Stimulated activated effector memory CD8-positive, alpha-beta T cell treated with anti-CD3 and anti-CD28 coated beads, Interleukin-12 subunit alpha, Interleukin-12 subunit beta, amount 100 ng/mL, for 72 hours (primary cell): ENCODE measurements at regions not wholly inside any gene's neighbourhood (a gene's known extent, or its start where the extent isn't known, plus 50 kb on each side); places are given as distances from the start of the nearest gene placed in this dataset.
"Not testable (repeated sequence)": the region's sequence is repeated elsewhere in the genome, so short reads cannot be mapped to it uniquely, and the experiment has no call there.

Experiments used
- ATAC-seq: fragments of 150-1000 bp; cut with Tn5 transposase; 2 replicates; pipeline ENCODE4 v1.10.0; 2021
- DNase-seq, 2 donors: peaks; one replicate each; pipeline ENCODE4 v3.0.0; 2021 to 2022; ENCODE audit warnings: low spot score in 2 of 2
- H3K27ac Mint-ChIP-seq: one replicate; pipeline ENCODE4 v1.8.0; 2022; ENCODE audit warnings: mild to moderate bottlenecking, mixed read lengths
- H3K36me3 Mint-ChIP-seq: one replicate; pipeline ENCODE4 v1.8.0; 2022; ENCODE audit warnings: mild to moderate bottlenecking, mixed read lengths
- H3K4me1 Mint-ChIP-seq: one replicate; pipeline ENCODE4 v1.8.0; 2022; ENCODE audit warnings: mixed read lengths
- H3K4me3 Mint-ChIP-seq: one replicate; pipeline ENCODE4 v1.8.0; 2022; ENCODE audit warnings: mild to moderate bottlenecking, mixed read lengths
- H3K9me3 Mint-ChIP-seq: one replicate; pipeline ENCODE4 v1.8.0; 2022; ENCODE audit warnings: mixed read lengths

- ATAC-seq (no peak), DNase-seq (no peak)
- Mint-ChIP-seq H3K27ac (no peak overlapping the region), H3K4me3 (no peak overlapping the region), H3K9me3 (peaks cover 6% of the 10 kb centered on the region), H3K4me1 (no peaks in the 10 kb centered on the region), H3K36me3 (no peaks in the 10 kb centered on the region)
These were observed 538.9 kb upstream of the API5 start for GRCh38 chr11:42772886-42773285.

GRCh38 chr11:42773729-42774128 lies 538.1 kb upstream of the API5 start:
- DNase-seq (no peak), ATAC-seq (no peak)
- no peak overlapping the region for H3K27ac Mint-ChIP-seq
- H3K9me3 Mint-ChIP-seq = peaks cover 3% of the 10 kb centered on the region
- H3K4me3 Mint-ChIP-seq = no peak overlapping the region
- no peaks in the 10 kb centered on the region for H3K4me1 Mint-ChIP-seq
- no peaks in the 10 kb centered on the region for H3K36me3 Mint-ChIP-seq

- H3K9me3 Mint-ChIP-seq = peaks cover 3% of the 10 kb centered on the region
- H3K27ac Mint-ChIP-seq = no peak overlapping the region
- no peaks in the 10 kb centered on the region for H3K4me1 Mint-ChIP-seq
- no peak overlapping the region for H3K4me3 Mint-ChIP-seq
- no peaks in the 10 kb centered on the region for H3K36me3 Mint-ChIP-seq
- no peak for DNase-seq
- no peak for ATAC-seq
These were observed 537.2 kb upstream of the API5 start for GRCh38 chr11:42774567-42774966.

DNA sequence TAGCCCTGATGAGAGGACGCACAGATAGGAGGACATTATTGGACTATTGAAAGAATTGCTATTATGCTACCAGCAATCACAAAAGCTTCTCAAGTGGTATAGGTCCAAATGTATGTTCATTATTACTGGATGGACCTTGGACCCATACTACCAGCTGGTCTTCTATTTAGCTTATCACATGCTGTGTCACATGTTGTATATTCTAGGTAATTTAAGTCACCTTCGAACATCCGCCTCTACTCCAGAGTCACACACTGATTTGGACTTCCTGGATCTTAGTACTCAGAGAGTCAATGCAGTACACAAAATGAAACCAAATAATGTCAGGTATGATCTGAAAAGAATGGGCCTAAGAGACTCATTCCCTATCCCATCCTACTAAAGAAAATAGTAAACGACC lies 534.0 kb upstream of the API5 start:
- no peak overlapping the region for H3K4me3 Mint-ChIP-seq
- no peaks in the 10 kb centered on the region for H3K4me1 Mint-ChIP-seq
- ATAC-seq (no peak), DNase-seq (no peak)
- no peaks in the 10 kb centered on the region for H3K36me3 Mint-ChIP-seq
- no peak overlapping the region for H3K27ac Mint-ChIP-seq
- H3K9me3 Mint-ChIP-seq = peaks cover 9% of the 10 kb centered on the region

- H3K4me3 Mint-ChIP-seq = no peak overlapping the region
- DNase-seq = no peak
- H3K36me3 Mint-ChIP-seq = no peaks in the 10 kb centered on the region
- H3K27ac Mint-ChIP-seq = no peak overlapping the region
- ATAC-seq = no peak
- H3K9me3 Mint-ChIP-seq = peaks cover 8% of the 10 kb centered on the region
- H3K4me1 Mint-ChIP-seq = no peaks in the 10 kb centered on the region
These were observed 533.6 kb upstream of the API5 start for GRCh38 chr11:42778193-42778592.

GRCh38 chr11:42779555-42779954 lies 532.2 kb upstream of the API5 start:
- no peaks in the 10 kb centered on the region for H3K36me3 Mint-ChIP-seq
- DNase-seq (no peak), ATAC-seq (no peak)
- no peak overlapping the region for H3K4me3 Mint-ChIP-seq
- peaks cover 6% of the 10 kb centered on the region for H3K9me3 Mint-ChIP-seq
- no peak overlapping the region for H3K27ac Mint-ChIP-seq
- H3K4me1 Mint-ChIP-seq = no peaks in the 10 kb centered on the region

DNA sequence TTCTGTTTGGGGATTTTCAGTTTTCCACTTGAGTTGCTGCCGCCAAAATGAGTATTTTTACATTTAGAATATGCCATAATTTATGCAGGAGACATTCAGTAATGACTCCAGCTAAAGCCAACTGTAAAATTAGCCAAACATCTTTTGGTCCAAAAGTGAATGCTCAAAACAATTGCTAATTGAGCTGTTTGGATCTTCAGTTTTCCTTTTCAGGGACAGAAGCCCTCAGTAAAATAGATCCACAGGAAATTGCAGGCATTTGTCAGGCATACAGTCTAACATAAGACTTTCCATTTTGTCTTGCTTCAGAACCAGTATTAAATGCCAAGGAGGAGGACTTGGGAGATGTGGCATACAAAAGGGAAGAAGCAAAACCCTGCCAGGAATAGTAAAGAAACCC lies 524.8 kb upstream of the API5 start:
- H3K27ac Mint-ChIP-seq = no peak overlapping the region
- ATAC-seq = no peak
- H3K9me3 Mint-ChIP-seq = no peaks in the 10 kb centered on the region
- no peaks in the 10 kb centered on the region for H3K36me3 Mint-ChIP-seq
- DNase-seq = no peak
- H3K4me3 Mint-ChIP-seq = no peak overlapping the region
- no peaks in the 10 kb centered on the region for H3K4me1 Mint-ChIP-seq

DNA sequence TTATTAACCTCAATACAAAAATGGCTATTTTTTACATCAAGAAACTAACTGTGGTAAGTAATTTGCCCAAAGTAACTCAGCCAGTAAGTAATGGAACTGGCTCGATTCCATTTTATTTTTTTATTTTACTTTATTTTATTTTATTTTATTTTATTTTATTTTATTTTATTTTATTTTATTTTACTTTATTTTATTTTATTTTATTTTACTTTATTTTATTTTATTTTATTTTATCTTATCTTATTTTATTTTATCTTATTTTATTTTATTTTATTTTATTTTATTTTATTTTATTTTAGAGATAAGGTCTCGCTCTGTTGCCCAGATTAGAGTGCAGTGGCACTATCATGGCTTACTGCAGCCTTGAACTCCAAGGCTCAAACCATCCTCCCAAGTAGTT lies 516.3 kb upstream of the API5 start:
- not testable (repeated sequence) for H3K4me1 Mint-ChIP-seq, H3K4me3 Mint-ChIP-seq, H3K9me3 Mint-ChIP-seq, DNase-seq, ATAC-seq, H3K36me3 Mint-ChIP-seq, H3K27ac Mint-ChIP-seq

DNA sequence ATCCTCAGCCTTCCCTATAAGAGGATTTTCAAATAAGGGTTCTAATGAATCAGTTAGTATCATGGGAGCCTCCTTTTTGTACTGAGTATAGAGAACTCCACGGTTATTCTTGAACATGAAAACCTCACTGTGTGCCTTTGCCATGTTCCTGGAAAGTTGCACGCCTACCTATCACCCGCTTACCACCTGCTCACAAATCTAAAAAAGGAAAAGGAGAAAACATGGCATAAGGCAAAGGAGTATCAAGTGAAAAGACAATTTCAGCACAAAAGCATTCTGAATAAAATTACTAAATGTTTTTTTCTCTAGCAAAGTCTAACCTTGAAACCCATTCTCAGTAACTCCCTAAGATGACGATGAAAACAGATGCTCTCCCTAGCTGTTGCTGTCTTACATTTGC lies 511.8 kb upstream of the API5 start:
- no peaks in the 10 kb centered on the region for H3K4me1 Mint-ChIP-seq
- H3K9me3 Mint-ChIP-seq = peaks cover 8% of the 10 kb centered on the region
- H3K4me3 Mint-ChIP-seq = no peak overlapping the region
- DNase-seq (no peak), ATAC-seq (no peak)
- no peaks in the 10 kb centered on the region for H3K36me3 Mint-ChIP-seq
- H3K27ac Mint-ChIP-seq = no peak overlapping the region

DNA sequence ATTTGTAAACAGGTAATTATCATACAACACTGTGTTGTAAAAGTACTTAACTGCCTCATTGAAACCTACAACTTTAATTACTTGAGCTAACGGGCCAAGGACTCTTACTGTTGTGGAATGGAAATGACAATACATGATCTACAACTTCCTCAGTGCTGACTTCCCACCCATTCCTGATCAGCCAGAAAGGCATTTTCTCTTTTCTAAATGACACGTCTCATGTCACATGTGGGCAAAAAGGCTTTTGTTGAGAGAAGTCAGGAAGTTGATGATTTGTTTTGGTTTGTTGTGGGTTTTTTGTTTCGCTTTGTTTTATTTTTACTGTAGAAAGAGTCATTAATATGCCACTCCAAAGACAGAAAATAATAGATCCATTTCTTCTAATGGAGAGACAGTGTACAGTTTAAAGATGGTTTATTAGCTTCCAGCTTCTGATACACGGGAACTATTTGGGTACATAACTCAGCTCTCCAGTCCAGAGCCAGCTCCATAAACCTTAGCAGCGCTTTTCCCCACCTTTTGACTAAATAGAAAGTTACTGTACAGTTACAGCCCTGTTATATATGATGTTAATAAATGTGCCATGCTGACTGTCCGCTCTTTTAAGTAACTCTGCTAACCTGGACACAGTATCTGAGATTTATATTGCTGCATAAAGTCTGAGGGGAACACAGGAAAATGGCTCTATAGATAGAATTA lies 509.4 kb upstream of the API5 start:
- ATAC-seq (no peak), DNase-seq (no peak)
- H3K9me3 Mint-ChIP-seq = peaks cover 12% of the 10 kb centered on the region
- no peaks in the 10 kb centered on the region for H3K36me3 Mint-ChIP-seq
- H3K4me3 Mint-ChIP-seq = no peak overlapping the region
- no peaks in the 10 kb centered on the region for H3K4me1 Mint-ChIP-seq
- no peak overlapping the region for H3K27ac Mint-ChIP-seq

- ATAC-seq (no peak), DNase-seq (no peak)
- no peaks in the 10 kb centered on the region for H3K36me3 Mint-ChIP-seq
- H3K9me3 Mint-ChIP-seq = peaks cover 9% of the 10 kb centered on the region
- H3K27ac Mint-ChIP-seq = no peak overlapping the region
- no peak overlapping the region for H3K4me3 Mint-ChIP-seq
- H3K4me1 Mint-ChIP-seq = no peaks in the 10 kb centered on the region
These were observed 505.6 kb upstream of the API5 start for GRCh38 chr11:42806191-42806590.

DNA sequence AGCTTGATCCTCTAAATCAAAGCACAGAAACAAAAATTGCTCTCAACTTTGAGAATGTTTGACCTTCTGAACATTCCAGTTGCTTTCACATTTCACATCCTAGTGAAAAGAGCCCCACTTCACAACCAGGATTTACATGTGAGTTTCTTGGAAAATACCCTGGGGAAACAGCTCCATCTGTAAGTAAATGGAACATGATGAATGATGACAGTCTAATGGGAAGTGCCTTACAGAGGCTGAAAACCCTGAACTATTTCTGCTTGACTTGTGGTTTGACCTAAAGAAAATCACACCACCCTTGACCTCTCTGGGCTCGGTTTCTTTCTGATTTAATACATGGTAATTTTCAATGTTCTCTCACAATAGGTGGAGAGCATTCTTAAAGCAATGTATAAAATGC lies 499.4 kb upstream of the API5 start:
- Mint-ChIP-seq H3K4me3 (no peak overlapping the region), H3K27ac (no peak overlapping the region), H3K9me3 (peaks cover 3% of the 10 kb centered on the region), H3K36me3 (no peaks in the 10 kb centered on the region), H3K4me1 (no peaks in the 10 kb centered on the region)
- no peak for DNase-seq
- ATAC-seq = no peak

GRCh38 chr11:42812960-42813359 lies 498.8 kb upstream of the API5 start:
- peaks cover 6% of the 10 kb centered on the region for H3K9me3 Mint-ChIP-seq
- DNase-seq (no peak), ATAC-seq (no peak)
- H3K27ac Mint-ChIP-seq = no peak overlapping the region
- H3K4me1 Mint-ChIP-seq = no peaks in the 10 kb centered on the region
- H3K36me3 Mint-ChIP-seq = no peaks in the 10 kb centered on the region
- no peak overlapping the region for H3K4me3 Mint-ChIP-seq

DNA sequence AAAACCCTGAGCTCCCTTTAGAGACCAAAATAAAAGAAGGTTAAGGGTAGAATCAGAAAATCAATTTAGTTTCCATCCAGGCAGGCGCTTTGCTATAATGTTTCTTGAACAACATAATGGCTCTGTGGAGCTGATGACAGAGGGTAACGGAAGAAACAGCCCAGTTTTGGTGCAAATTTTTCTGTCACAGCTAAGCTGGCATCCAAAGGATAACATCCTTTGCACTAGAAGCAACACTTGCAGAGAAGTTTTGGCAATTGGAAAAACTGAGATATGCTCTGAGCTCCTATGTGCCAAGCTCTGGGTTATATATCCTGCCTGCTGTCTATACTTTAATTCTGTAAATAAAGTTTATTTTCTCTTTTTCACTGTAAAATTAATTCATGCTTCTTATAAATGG lies 495.3 kb upstream of the API5 start:
- H3K27ac Mint-ChIP-seq = no peak overlapping the region
- DNase-seq (no peak), ATAC-seq (no peak)
- no peak overlapping the region for H3K4me3 Mint-ChIP-seq
- H3K4me1 Mint-ChIP-seq = no peaks in the 10 kb centered on the region
- H3K36me3 Mint-ChIP-seq = no peaks in the 10 kb centered on the region
- peaks cover 2% of the 10 kb centered on the region for H3K9me3 Mint-ChIP-seq

- Mint-ChIP-seq H3K36me3 (no peaks in the 10 kb centered on the region), H3K9me3 (peaks cover 4% of the 10 kb centered on the region), H3K27ac (no peak overlapping the region), H3K4me1 (no peaks in the 10 kb centered on the region), H3K4me3 (no peak overlapping the region)
- no peak for DNase-seq
- no peak for ATAC-seq
These were observed 492.7 kb upstream of the API5 start for GRCh38 chr11:42819126-42819525.

DNA sequence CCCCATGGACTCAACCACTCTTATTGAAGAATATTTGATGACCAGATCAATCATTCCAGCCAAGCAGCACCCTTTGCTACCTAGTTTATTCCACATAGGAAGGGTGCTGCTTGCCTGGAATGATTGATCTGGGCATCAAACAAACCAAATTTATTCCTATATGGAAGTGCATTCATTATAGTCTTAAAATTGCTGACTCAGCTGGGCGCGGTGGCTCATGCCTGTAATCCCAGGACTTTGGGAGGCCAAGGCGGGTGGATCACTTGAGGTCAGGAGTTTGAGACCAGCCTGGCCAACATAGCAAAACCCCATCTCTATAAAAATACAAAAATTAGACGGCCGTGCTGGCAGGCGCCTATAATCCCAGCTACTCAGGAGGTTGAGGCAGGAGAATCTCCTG lies 489.6 kb upstream of the API5 start:
- DNase-seq, H3K4me1 Mint-ChIP-seq, H3K36me3 Mint-ChIP-seq, H3K4me3 Mint-ChIP-seq, H3K27ac Mint-ChIP-seq, ATAC-seq: not testable (repeated sequence)
- H3K9me3 Mint-ChIP-seq = peaks cover 11% of the 10 kb centered on the region

GRCh38 chr11:42823546-42823945 lies 488.2 kb upstream of the API5 start:
- H3K36me3 Mint-ChIP-seq = no peaks in the 10 kb centered on the region
- peaks cover 9% of the 10 kb centered on the region for H3K9me3 Mint-ChIP-seq
- H3K4me3 Mint-ChIP-seq = no peak overlapping the region
- ATAC-seq (no peak), DNase-seq (no peak)
- no peaks in the 10 kb centered on the region for H3K4me1 Mint-ChIP-seq
- H3K27ac Mint-ChIP-seq = no peak overlapping the region
